ENCODE measurements at regions not wholly inside any gene's neighbourhood (a gene's known extent, or its start where the extent isn't known, plus 50 kb on each side); places are given as distances from the start of the nearest gene placed in this dataset.

- intact Hi-C loops (cut with DNase I; ENCODE audit: low total_unique reads) = no loop called here
- no peak overlapping the region for H3K27ac ChIP-seq
- DNase-seq (ENCODE audit: low spot score in 2 of 2) = no peak
Measured at GRCh38 chr13:103876571-103876970, 810.4 kb upstream of the SLC10A2 start.

DNA sequence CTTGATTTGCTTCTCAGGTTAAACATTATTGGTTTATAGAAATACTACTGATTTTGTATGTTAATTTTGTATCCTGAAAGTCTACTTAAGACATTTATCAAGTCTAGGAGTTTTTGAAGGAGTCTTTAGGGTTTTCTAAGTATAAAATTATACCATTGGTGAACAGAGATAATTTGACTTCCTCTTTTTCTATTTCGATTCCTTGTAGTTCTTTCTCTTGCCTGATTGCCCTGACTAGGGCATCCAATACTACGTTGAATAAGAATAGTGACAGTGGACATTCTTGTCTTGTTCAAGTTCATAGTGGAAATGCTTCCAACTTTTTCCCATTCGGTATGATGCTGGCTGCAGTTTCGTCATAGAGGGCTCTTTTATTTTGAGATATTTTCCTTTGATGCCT lies 807.5 kb upstream of the SLC10A2 start:
- Histone ChIP-seq H3K9me3 (no peaks in the 10 kb centered on the region), H3K27me3 (no peaks in the 10 kb centered on the region), H3K36me3 (no peaks in the 10 kb centered on the region), H3K4me3 (no peak overlapping the region), H3K4me1 (no peaks in the 10 kb centered on the region), H3K27ac (no peak overlapping the region)
- DNase-seq (ENCODE audit: low spot score in 2 of 2) = no peak
- intact Hi-C loops (cut with DNase I; ENCODE audit: low total_unique reads) = no loop called here
- TF ChIP-seq, protein P1, sequence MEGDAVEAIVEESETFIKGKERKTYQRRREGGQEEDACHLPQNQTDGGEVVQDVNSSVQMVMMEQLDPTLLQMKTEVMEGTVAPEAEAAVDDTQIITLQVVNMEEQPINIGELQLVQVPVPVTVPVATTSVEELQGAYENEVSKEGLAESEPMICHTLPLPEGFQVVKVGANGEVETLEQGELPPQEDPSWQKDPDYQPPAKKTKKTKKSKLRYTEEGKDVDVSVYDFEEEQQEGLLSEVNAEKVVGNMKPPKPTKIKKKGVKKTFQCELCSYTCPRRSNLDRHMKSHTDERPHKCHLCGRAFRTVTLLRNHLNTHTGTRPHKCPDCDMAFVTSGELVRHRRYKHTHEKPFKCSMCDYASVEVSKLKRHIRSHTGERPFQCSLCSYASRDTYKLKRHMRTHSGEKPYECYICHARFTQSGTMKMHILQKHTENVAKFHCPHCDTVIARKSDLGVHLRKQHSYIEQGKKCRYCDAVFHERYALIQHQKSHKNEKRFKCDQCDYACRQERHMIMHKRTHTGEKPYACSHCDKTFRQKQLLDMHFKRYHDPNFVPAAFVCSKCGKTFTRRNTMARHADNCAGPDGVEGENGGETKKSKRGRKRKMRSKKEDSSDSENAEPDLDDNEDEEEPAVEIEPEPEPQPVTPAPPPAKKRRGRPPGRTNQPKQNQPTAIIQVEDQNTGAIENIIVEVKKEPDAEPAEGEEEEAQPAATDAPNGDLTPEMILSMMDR (IDR thresholded peaks at IDR 0.05) = no peak
- TF ChIP-seq POLR2AphosphoS5 (IDR thresholded peaks at IDR 0.05) = no peak
- TF ChIP-seq POLR2A (IDR thresholded peaks at IDR 0.05) = no peak

More at GRCh38 chr13:103876571-103876970, 810.4 kb upstream of the SLC10A2 start:
- no peak for TF ChIP-seq POLR2A (IDR thresholded peaks at IDR 0.05)
- TF ChIP-seq, protein P1 (IDR thresholded peaks at IDR 0.05) = no peak
- TF ChIP-seq POLR2AphosphoS5 (IDR thresholded peaks at IDR 0.05) = no peak
- Histone ChIP-seq H3K27me3 (no peaks in the 10 kb centered on the region), H3K4me1 (no peaks in the 10 kb centered on the region), H3K36me3 (no peaks in the 10 kb centered on the region), H3K9me3 (no peaks in the 10 kb centered on the region), H3K4me3 (no peak overlapping the region)

DNA sequence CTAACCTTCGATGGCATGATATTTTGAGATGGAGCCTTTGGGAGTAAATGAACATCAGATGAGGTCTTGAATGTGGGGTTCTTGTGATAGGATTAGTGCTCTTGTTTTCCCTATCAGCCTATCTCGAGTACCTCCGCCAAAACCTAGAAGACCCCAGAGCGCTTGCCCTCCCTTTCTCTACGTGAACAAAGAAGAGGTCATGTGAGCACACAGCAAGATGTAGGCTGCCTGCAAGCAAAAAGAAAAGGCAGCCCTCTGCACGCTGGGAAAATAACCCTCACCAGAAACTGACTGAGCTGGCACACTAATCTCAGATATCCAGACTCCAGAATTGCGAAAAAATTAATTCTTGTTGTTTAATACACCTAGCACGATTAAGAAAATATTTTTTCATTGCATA lies 799.8 kb upstream of the SLC10A2 start:
- H3K4me1 ChIP-seq = no peaks in the 10 kb centered on the region
- TF ChIP-seq POLR2AphosphoS5 (IDR thresholded peaks at IDR 0.05) (no peak), POLR2A (IDR thresholded peaks at IDR 0.05) (no peak)
- TF ChIP-seq, protein P1 (IDR thresholded peaks at IDR 0.05) = no peak
- H3K9me3 ChIP-seq = no peaks in the 10 kb centered on the region
- no peaks in the 10 kb centered on the region for H3K27me3 ChIP-seq
- no peaks in the 10 kb centered on the region for H3K36me3 ChIP-seq
- no peak for DNase-seq (ENCODE audit: low spot score in 2 of 2)
- no peak overlapping the region for H3K4me3 ChIP-seq
- H3K27ac ChIP-seq = no peak overlapping the region
- intact Hi-C loops (cut with DNase I; ENCODE audit: low total_unique reads) = no loop called here

DNA sequence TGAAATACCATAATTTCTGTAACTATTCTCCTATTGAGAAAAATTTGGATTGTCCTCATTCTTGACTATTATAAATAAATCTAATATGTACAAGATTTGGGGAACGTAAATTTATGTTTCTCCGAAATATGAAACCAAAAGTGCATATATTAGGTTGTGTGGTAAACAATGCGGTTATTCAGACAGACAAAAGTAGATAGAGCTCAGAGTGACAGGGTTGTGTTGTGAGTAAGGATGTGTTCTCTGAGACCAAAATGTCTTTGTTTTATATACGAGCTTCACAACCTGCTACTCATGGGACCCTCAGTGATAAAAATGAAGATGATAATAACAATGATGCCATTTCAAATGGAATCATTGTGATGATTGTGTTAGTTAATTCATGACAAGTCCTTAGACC lies 796.3 kb upstream of the SLC10A2 start:
- H3K27me3 ChIP-seq = no peaks in the 10 kb centered on the region
- TF ChIP-seq POLR2A (IDR thresholded peaks at IDR 0.05) (no peak), POLR2AphosphoS5 (IDR thresholded peaks at IDR 0.05) (no peak)
- TF ChIP-seq, protein P1 (IDR thresholded peaks at IDR 0.05) = no peak
- no peak overlapping the region for H3K27ac ChIP-seq
- no peak overlapping the region for H3K4me3 ChIP-seq
- DNase-seq (ENCODE audit: low spot score in 2 of 2) = no peak
- H3K9me3 ChIP-seq = no peaks in the 10 kb centered on the region
- H3K36me3 ChIP-seq = no peaks in the 10 kb centered on the region
- intact Hi-C loops (cut with DNase I; ENCODE audit: low total_unique reads) = no loop called here
- H3K4me1 ChIP-seq = no peaks in the 10 kb centered on the region

- H3K9me3 ChIP-seq = no peaks in the 10 kb centered on the region
- H3K4me1 ChIP-seq = no peaks in the 10 kb centered on the region
- H3K27ac ChIP-seq = no peak overlapping the region
- TF ChIP-seq POLR2A (IDR thresholded peaks at IDR 0.05) = no peak
- TF ChIP-seq, protein P1 (IDR thresholded peaks at IDR 0.05) = no peak
- no peak for TF ChIP-seq POLR2AphosphoS5 (IDR thresholded peaks at IDR 0.05)
- no peak overlapping the region for H3K4me3 ChIP-seq
- no peak for DNase-seq (ENCODE audit: low spot score in 2 of 2)
- intact Hi-C loops (cut with DNase I; ENCODE audit: low total_unique reads) = no loop called here
- no peaks in the 10 kb centered on the region for H3K36me3 ChIP-seq
- no peaks in the 10 kb centered on the region for H3K27me3 ChIP-seq
Measured at GRCh38 chr13:103859952-103860351, 793.7 kb upstream of the SLC10A2 start.

All from breast epithelium (tissue), 4 donors.